Keratinocyte (primary cell): ENCODE measurements at regions not wholly inside any gene's neighbourhood (a gene's known extent, or its start where the extent isn't known, plus 50 kb on each side); places are given as distances from the start of the nearest gene placed in this dataset.
"Not testable (repeated sequence)": the region's sequence is repeated elsewhere in the genome, so short reads cannot be mapped to it uniquely, and the experiment has no call there.

Experiments used
- DNase-seq: peaks from one replicate; pipeline ENCODE4 v3.0.0-alpha.2; 2011; ENCODE audit warnings: low read depth, missing footprints, low spot score
- FAIRE-seq: peaks from 2 replicates; lab custom pipeline; 2011; peaks lifted over from hg19 to GRCh38; lab: Jason Lieb, UNC
- H2AFZ ChIP-seq: 2 replicates; pipeline ENCODE4 v1.6.0; 2012; ENCODE audit warnings: low read length, control low read depth, inconsistent platforms; ENCODE audit not compliant: control insufficient read depth
- H3K27ac ChIP-seq: 2 replicates; pipeline ENCODE4 v1.5.1; 2011; ENCODE audit warnings: low read length; ENCODE audit not compliant: control insufficient read depth, insufficient read depth
- H3K27me3 ChIP-seq: 3 replicates; pipeline ENCODE4 v1.6.0; 2011; ENCODE audit warnings: low read length; ENCODE audit not compliant: control insufficient read depth, insufficient read depth; ENCODE audit errors: extremely low read depth
- H3K36me3 ChIP-seq, 2 experiments: 2 replicates in 1 of 2; 3 replicates in 1 of 2; pipeline ENCODE4 v1.5.1; 2011; ENCODE audit warnings: low read length in 2 of 2, mild to moderate bottlenecking in 1 of 2; ENCODE audit not compliant: control insufficient read depth in 2 of 2, insufficient read depth in 2 of 2; ENCODE audit errors: extremely low read depth in 1 of 2
- H3K4me1 ChIP-seq: 3 replicates; pipeline ENCODE4 v1.5.1; 2011; ENCODE audit warnings: low read length; ENCODE audit not compliant: control insufficient read depth, insufficient read depth; ENCODE audit errors: extremely low read depth
- H3K4me2 ChIP-seq: 3 replicates; pipeline ENCODE4 v1.6.0; 2011; ENCODE audit warnings: low read depth, low read length; ENCODE audit not compliant: control insufficient read depth, insufficient read depth; ENCODE audit errors: extremely low read depth
- H3K4me3 ChIP-seq, 3 experiments: fragments of 200-600 bp in 1 of 3; sonication (generic) in 1 of 3; 2 replicates in 2 of 3; 3 replicates in 1 of 3; pipeline ENCODE4 v1.5.1; 2011 to 2016; ENCODE audit warnings: low read length in 3 of 3, mild to moderate bottlenecking in 3 of 3, control low read depth in 2 of 3, inconsistent platforms in 1 of 3, low read depth in 1 of 3, mixed read lengths in 1 of 3, mixed run types in 1 of 3, moderate library complexity in 1 of 3; ENCODE audit not compliant: control insufficient read depth in 2 of 3, insufficient read depth in 2 of 3; ENCODE audit errors: extremely low read depth in 1 of 3
- H3K79me2 ChIP-seq: 2 replicates; pipeline ENCODE4 v1.6.0; 2012; ENCODE audit warnings: low read length; ENCODE audit not compliant: control insufficient read depth, insufficient read depth
- H3K9ac ChIP-seq: 3 replicates; pipeline ENCODE4 v1.6.0; 2011; ENCODE audit warnings: low read length; ENCODE audit not compliant: control insufficient read depth, insufficient read depth; ENCODE audit errors: extremely low read depth
- H3K9me1 ChIP-seq: 3 replicates; pipeline ENCODE4 v1.6.0; 2011; ENCODE audit warnings: low read length; ENCODE audit not compliant: control insufficient read depth, insufficient read depth; ENCODE audit errors: extremely low read depth
- H3K9me3 ChIP-seq: 2 replicates; pipeline ENCODE4 v1.5.1; 2012; ENCODE audit warnings: low read depth, low read length; ENCODE audit not compliant: control insufficient read depth
- H4K20me1 ChIP-seq: 3 replicates; pipeline ENCODE4 v1.6.0; 2011; ENCODE audit warnings: low read length; ENCODE audit not compliant: control insufficient read depth, insufficient read depth; ENCODE audit errors: extremely low read depth
- CTCF ChIP-seq, 3 experiments: IDR thresholded peaks in 1 of 3; conservative IDR thresholded peaks in 1 of 3; optimal IDR thresholded peaks in 1 of 3; 2 replicates in 2 of 3; 3 replicates in 1 of 3; pipeline versions ENCODE3 to v1.5.1; 2011; ENCODE audit warnings: low read length in 3 of 3, mild to moderate bottlenecking in 3 of 3, moderate library complexity in 2 of 3, control low read depth in 1 of 3, inconsistent platforms in 1 of 3; ENCODE audit not compliant: insufficient read depth in 2 of 3; ENCODE audit errors: extremely low read depth in 1 of 3
- EZH2 ChIP-seq: IDR thresholded peaks from one replicate; pipeline ENCODE4 v1.6.1; 2012; ENCODE audit warnings: inconsistent platforms, mild to moderate bottlenecking, low read length, moderate library complexity
- dilution Hi-C: fragments of 300-500 bp; cut with MboI; formaldehyde crosslinking; loops from one replicate; pipeline ENCODE4 v1.7.0; 2020; ENCODE audit warnings: low sequenced_read_pairs; ENCODE audit not compliant: extremely low pct_ligation_motif_present

- TF ChIP-seq EZH2: no peak
- no peak for TF ChIP-seq CTCF (optimal IDR thresholded peaks at IDR 0.05 in 1 of 3, IDR thresholded peaks at IDR 0.05 in 1 of 3, conservative IDR thresholded peaks at IDR 0.05 in 1 of 3; ENCODE audit: extremely low read depth in 1 of 3, insufficient read depth in 2 of 3, low read length in 3 of 3)
- Histone ChIP-seq H3K4me1 (no peaks in the 10 kb centered on the region), H2AFZ (no peak overlapping the region), H3K4me3 (no peak overlapping the region), H3K9me3 (no peaks in the 10 kb centered on the region), H3K4me2 (no peak overlapping the region), H3K27ac (no peak overlapping the region), H3K9me1 (no peaks in the 10 kb centered on the region), H3K79me2 (no peaks in the 10 kb centered on the region), H3K9ac (no peak overlapping the region), H3K36me3 (no peaks in the 10 kb centered on the region), H4K20me1 (no peaks in the 10 kb centered on the region), H3K27me3 (no peaks in the 10 kb centered on the region)
- DNase-seq (no peak), FAIRE-seq (no peak)
- dilution Hi-C loops: no loop called here
These were observed 637.6 kb downstream of the ADCYAP1 start for GRCh38 chr18:1542230-1542774.

GRCh38 chr18:1544016-1544415 is 639.3 kb downstream of the ADCYAP1 start:
- TF ChIP-seq CTCF (optimal IDR thresholded peaks at IDR 0.05 in 1 of 3, IDR thresholded peaks at IDR 0.05 in 1 of 3, conservative IDR thresholded peaks at IDR 0.05 in 1 of 3; ENCODE audit: extremely low read depth in 1 of 3, insufficient read depth in 2 of 3, low read length in 3 of 3) (no peak), EZH2 (no peak)
- H2AFZ ChIP-seq: no peak overlapping the region

GRCh38 chr18:1557711-1558110 is 653.0 kb downstream of the ADCYAP1 start:
- H3K4me2 ChIP-seq, dilution Hi-C loops, H4K20me1 ChIP-seq, DNase-seq, H3K9me1 ChIP-seq, H3K36me3 ChIP-seq, H3K4me1 ChIP-seq, H3K27ac ChIP-seq, H3K4me3 ChIP-seq, H3K9ac ChIP-seq, H3K79me2 ChIP-seq, FAIRE-seq, H2AFZ ChIP-seq, H3K27me3 ChIP-seq: not testable (repeated sequence)
- H3K9me3 ChIP-seq: peaks cover 11% of the 10 kb centered on the region

More at GRCh38 chr18:1544016-1544415, 639.3 kb downstream of the ADCYAP1 start:
- Histone ChIP-seq H3K79me2 (no peaks in the 10 kb centered on the region), H3K9me1 (no peaks in the 10 kb centered on the region), H3K9me3 (no peaks in the 10 kb centered on the region), H3K36me3 (no peaks in the 10 kb centered on the region), H3K9ac (no peak overlapping the region), H3K4me2 (no peak overlapping the region), H3K27me3 (no peaks in the 10 kb centered on the region), H3K4me3 (no peak overlapping the region), H4K20me1 (no peaks in the 10 kb centered on the region), H3K27ac (no peak overlapping the region), H3K4me1 (no peaks in the 10 kb centered on the region)
- dilution Hi-C loops: no loop called here
- DNase-seq: no peak
- no peak for FAIRE-seq
